H9 (cell line): ENCODE measurements at regions not wholly inside any gene's neighbourhood (a gene's known extent, or its start where the extent isn't known, plus 50 kb on each side); places are given as distances from the start of the nearest gene placed in this dataset.

Experiments
- DNase-seq: peaks from one replicate; pipeline ENCODE4 v3.0.0-alpha.2; 2017
- H2AFZ ChIP-seq: one replicate; pipeline ENCODE4 v1.6.1; 2013; ENCODE audit warnings: mild to moderate bottlenecking, low read length, control low read depth, moderate library complexity
- H2AK5ac ChIP-seq: 2 replicates; pipeline ENCODE4 v1.6.1; 2013; ENCODE audit warnings: low read length, control low read depth, mixed read lengths; ENCODE audit not compliant: insufficient read length
- H2BK120ac ChIP-seq: one replicate; pipeline ENCODE4 v1.6.1; 2013; ENCODE audit warnings: low read depth, mild to moderate bottlenecking, low read length, control low read depth, inconsistent platforms; ENCODE audit not compliant: poor library complexity, severe bottlenecking
- H2BK12ac ChIP-seq: 2 replicates; pipeline ENCODE4 v1.6.1; 2013; ENCODE audit warnings: low read length, control low read depth, mixed read lengths, low read depth; ENCODE audit not compliant: insufficient read length
- H2BK15ac ChIP-seq: 2 replicates; pipeline ENCODE4 v1.6.1; 2013; ENCODE audit warnings: low read depth, low read length, control low read depth
- H2BK20ac ChIP-seq: one replicate; pipeline ENCODE4 v1.6.1; 2013; ENCODE audit warnings: low read depth, mild to moderate bottlenecking, low read length, control low read depth, inconsistent platforms; ENCODE audit not compliant: poor library complexity, severe bottlenecking
- H2BK5ac ChIP-seq: 2 replicates; pipeline ENCODE4 v1.6.1; 2013; ENCODE audit warnings: low read length, control low read depth, mixed read lengths; ENCODE audit not compliant: insufficient read length
- H3K14ac ChIP-seq: 2 replicates; pipeline ENCODE4 v1.6.1; 2013; ENCODE audit warnings: low read length, control low read depth; ENCODE audit not compliant: insufficient read depth
- H3K18ac ChIP-seq: 2 replicates; pipeline ENCODE4 v1.6.1; 2013; ENCODE audit warnings: low read depth, mild to moderate bottlenecking, mixed read lengths, low read length, control low read depth; ENCODE audit not compliant: insufficient read length
- H3K23ac ChIP-seq: 2 replicates; pipeline ENCODE4 v1.6.1; 2013; ENCODE audit warnings: low read length, control low read depth, mixed read lengths, low read depth; ENCODE audit not compliant: insufficient read length
- H3K23me2 ChIP-seq: 2 replicates; pipeline ENCODE4 v1.6.1; 2013; ENCODE audit warnings: low read depth, mild to moderate bottlenecking, mixed read lengths, low read length, control low read depth; ENCODE audit not compliant: insufficient read length, poor library complexity, severe bottlenecking
- H3K27ac ChIP-seq: 2 replicates; pipeline ENCODE4 v1.5.1; 2013; ENCODE audit warnings: low read length, control low read depth, mixed read lengths, low read depth; ENCODE audit not compliant: insufficient read length
- H3K27me3 ChIP-seq: 2 replicates; pipeline ENCODE4 v1.6.1; 2013; ENCODE audit warnings: low read length, control low read depth, inconsistent platforms; ENCODE audit not compliant: insufficient read depth
- H3K4ac ChIP-seq: 2 replicates; pipeline ENCODE4 v1.6.1; 2013; ENCODE audit warnings: low read depth, mild to moderate bottlenecking, control low read depth, inconsistent platforms, low read length, moderate library complexity
- H3K4me1 ChIP-seq: 2 replicates; pipeline ENCODE4 v1.6.1; 2013; ENCODE audit warnings: low read length, control low read depth, inconsistent platforms; ENCODE audit not compliant: insufficient read depth
- H3K4me2 ChIP-seq: 2 replicates; pipeline ENCODE4 v1.6.1; 2013; ENCODE audit warnings: low read length, control low read depth, mixed read lengths; ENCODE audit not compliant: insufficient read length, insufficient read depth
- H3K56ac ChIP-seq: 2 replicates; pipeline ENCODE4 v1.6.1; 2013; ENCODE audit warnings: low read depth, mild to moderate bottlenecking, mixed read lengths, low read length, control low read depth; ENCODE audit not compliant: insufficient read length
- H3K79me1 ChIP-seq: 2 replicates; pipeline ENCODE4 v1.6.1; 2013; ENCODE audit warnings: low read depth, mild to moderate bottlenecking, moderate library complexity, low read length, control low read depth, inconsistent platforms; ENCODE audit not compliant: insufficient read depth, poor library complexity, severe bottlenecking
- H3K79me2 ChIP-seq: 2 replicates; pipeline ENCODE4 v1.6.1; 2013; ENCODE audit warnings: low read length, control low read depth, inconsistent platforms; ENCODE audit not compliant: insufficient read depth
- H3K9ac ChIP-seq: 2 replicates; pipeline ENCODE4 v1.6.1; 2013; ENCODE audit warnings: low read length, control low read depth, mixed read lengths; ENCODE audit not compliant: insufficient read length; ENCODE audit errors: extremely low read depth
- H3K9me3 ChIP-seq: one replicate; pipeline ENCODE4 v1.6.1; 2013; ENCODE audit warnings: low read depth, low read length, inconsistent platforms; ENCODE audit not compliant: control insufficient read depth
- H3T11ph ChIP-seq: one replicate; pipeline ENCODE4 v1.6.1; 2013; ENCODE audit warnings: mild to moderate bottlenecking, low read length, control low read depth, inconsistent platforms
- H4K20me1 ChIP-seq: one replicate; pipeline ENCODE4 v1.6.1; 2013; ENCODE audit not compliant: control insufficient read depth, insufficient read length, insufficient read depth
- H4K5ac ChIP-seq: 2 replicates; pipeline ENCODE4 v1.6.1; 2013; ENCODE audit warnings: low read depth, mild to moderate bottlenecking, mixed read lengths, low read length, control low read depth; ENCODE audit not compliant: insufficient read length
- H4K8ac ChIP-seq: replicated peaks from 2 replicates; pipeline ENCODE4 v1.6.1; 2013; ENCODE audit warnings: low read length, control low read depth, mixed read lengths, low read depth; ENCODE audit not compliant: insufficient read length
- H4K91ac ChIP-seq: 2 replicates; pipeline ENCODE4 v1.6.1; 2013; ENCODE audit warnings: low read depth, mild to moderate bottlenecking, moderate library complexity, mixed read lengths, low read length, control low read depth; ENCODE audit not compliant: insufficient read length
- H3K27ac Mint-ChIP-seq, 3 experiments: 2 replicates in 2 of 3; 3 replicates in 1 of 3; pipeline ENCODE4 v1.8.0; 2020 to 2021; ENCODE audit warnings: mixed read lengths in 3 of 3, mild to moderate bottlenecking in 1 of 3, moderate library complexity in 1 of 3
- H3K27me3 Mint-ChIP-seq: 2 replicates; pipeline ENCODE4 v1.8.0; 2021; ENCODE audit warnings: low read depth, mild to moderate bottlenecking, moderate library complexity, mixed read lengths
- H3K36me3 Mint-ChIP-seq, 3 experiments: 2 replicates in 2 of 3; 3 replicates in 1 of 3; pipeline ENCODE4 v1.8.0; 2020 to 2021; ENCODE audit warnings: low read depth in 3 of 3, mixed read lengths in 3 of 3; ENCODE audit not compliant: insufficient read depth in 1 of 3
- H3K4me1 Mint-ChIP-seq, 2 experiments: 2 replicates each; pipeline ENCODE4 v1.8.0; 2020; ENCODE audit warnings: mixed read lengths in 2 of 2
- H3K4me3 Mint-ChIP-seq, 2 experiments: 2 replicates in 1 of 2; 3 replicates in 1 of 2; pipeline ENCODE4 v1.8.0; 2020 to 2021; ENCODE audit warnings: mild to moderate bottlenecking in 2 of 2, mixed read lengths in 2 of 2, moderate library complexity in 1 of 2
- H3K9me3 Mint-ChIP-seq, 2 experiments: 2 replicates in 1 of 2; 3 replicates in 1 of 2; pipeline ENCODE4 v1.8.0; 2020; ENCODE audit warnings: mild to moderate bottlenecking in 2 of 2, mixed read lengths in 2 of 2, moderate library complexity in 1 of 2
- CTCF ChIP-seq: fragments of 200-600 bp; sonication (generic); conservative IDR thresholded peaks from 3 replicates; pipeline ENCODE4 v1.8.0; 2021; ENCODE audit warnings: antibody characterized with exemption, mild to moderate bottlenecking
- WGBS: extraction: QIAGEN DNeasy Blood & Tissue Kit; methylation state at CpG from one replicate; pipeline ENCODE4 v1.1.7; 2013; ENCODE audit warnings: missing lambda C conversion rate, low lambda C conversion rate, mixed read lengths; ENCODE audit not compliant: insufficient read length; ENCODE audit errors: extremely low coverage; 5-methylcytosine and 5-hydroxymethylcytosine counted together

GRCh38 chr2:121030523-121030922, 254.5 kb downstream of the TFCP2L1 start:
- Histone ChIP-seq H3K9ac (no peak overlapping the region), H3K14ac (no peak overlapping the region; the same call in 1 of the 2 replicates), H3K23me2 (no peaks in the 10 kb centered on the region), H3T11ph (no peak overlapping the region), H4K8ac (no peak overlapping the region), H3K9me3 (no peaks in the 10 kb centered on the region), H2BK15ac (no peak overlapping the region), H3K4me1 (no peaks in the 10 kb centered on the region), H3K18ac (no peak overlapping the region), H3K56ac (no peak overlapping the region), H3K79me1 (no peaks in the 10 kb centered on the region), H2BK12ac (no peak overlapping the region), H3K79me2 (no peaks in the 10 kb centered on the region), H4K20me1 (no peaks in the 10 kb centered on the region), H3K27ac (no peak overlapping the region), H2BK20ac (no peak overlapping the region), H3K4ac (no peak overlapping the region), H2AFZ (no peak overlapping the region), H3K23ac (no peak overlapping the region), H2BK5ac (no peak overlapping the region), H2BK120ac (no peak overlapping the region), H3K27me3 (peaks cover 3% of the 10 kb centered on the region; the same call in 1 of the 2 replicates), H4K5ac (no peak overlapping the region), H4K91ac (no peak overlapping the region), H2AK5ac (no peak overlapping the region), H3K4me2 (no peak overlapping the region)
- peaks cover 84% of the 10 kb centered on the region for H3K27me3 Mint-ChIP-seq
- no peak for TF ChIP-seq CTCF
- H3K36me3 Mint-ChIP-seq: no peaks in the 10 kb centered on the region
- no peaks in the 10 kb centered on the region; a peak in 1 of 5 replicates for H3K9me3 Mint-ChIP-seq
- DNase-seq: no peak
- H3K4me3 Mint-ChIP-seq: no peak overlapping the region
- H3K27ac Mint-ChIP-seq: no peak overlapping the region
- no CpG with 5 or more reads among the region's 3 CpGs for WGBS
- H3K4me1 Mint-ChIP-seq: no peaks in the 10 kb centered on the region
